GM23338 (cell line): ENCODE measurements at regions not wholly inside any gene's neighbourhood (a gene's known extent, or its start where the extent isn't known, plus 50 kb on each side); places are given as distances from the start of the nearest gene placed in this dataset.

Experiments
- ATAC-seq: fragments of 200-7000 bp; cut with Tn5 transposase; 3 replicates; pipeline ENCODE4 v1.9.1; 2020
- DNase-seq: peaks from one replicate; pipeline ENCODE4 v3.0.0-alpha.2; 2015; ENCODE audit warnings: low spot score
- H2AFZ ChIP-seq: fragments of 200-600 bp; sonication (generic); 2 replicates; pipeline ENCODE4 v1.8.0; 2016; ENCODE audit warnings: antibody characterized with exemption, mild to moderate bottlenecking, moderate library complexity
- H3F3A ChIP-seq: fragments of 200-600 bp; sonication (generic); replicated peaks from 2 replicates; pipeline ENCODE4 v1.8.0; 2017; ENCODE audit warnings: antibody characterized with exemption, mixed run types, low read depth
- H3K27ac ChIP-seq: fragments of 200-600 bp; sonication (generic); 2 replicates; pipeline ENCODE4 v1.6.1; 2016; ENCODE audit warnings: low read depth
- H3K27me3 ChIP-seq: fragments of 200-600 bp; sonication (generic); 2 replicates; pipeline ENCODE4 v1.8.0; 2016; ENCODE audit warnings: mild to moderate bottlenecking, mixed run types, moderate library complexity; ENCODE audit not compliant: insufficient read depth
- H3K36me3 ChIP-seq: fragments of 200-600 bp; sonication (generic); 2 replicates; pipeline ENCODE4 v1.8.0; 2016; ENCODE audit warnings: mild to moderate bottlenecking; ENCODE audit not compliant: insufficient read depth
- H3K4me1 ChIP-seq: fragments of 200-600 bp; sonication (generic); 2 replicates; pipeline ENCODE4 v1.8.0; 2016; ENCODE audit warnings: mild to moderate bottlenecking, moderate library complexity; ENCODE audit not compliant: insufficient read depth
- H3K4me2 ChIP-seq: fragments of 200-600 bp; sonication (generic); 2 replicates; pipeline ENCODE4 v1.7.1; 2017; ENCODE audit warnings: mixed run types
- H3K4me3 ChIP-seq: fragments of 200-600 bp; sonication (generic); 2 replicates; pipeline ENCODE4 v1.6.1; 2016; ENCODE audit warnings: mixed run types
- H3K79me2 ChIP-seq: fragments of 200-600 bp; sonication (generic); replicated peaks from 2 replicates; pipeline ENCODE4 v1.8.0; 2017; ENCODE audit warnings: mild to moderate bottlenecking; ENCODE audit not compliant: insufficient read depth
- H3K9me2 ChIP-seq: fragments of 200-600 bp; sonication (generic); 2 replicates; pipeline ENCODE4 v1.8.0; 2017; ENCODE audit not compliant: insufficient read depth
- H4K20me1 ChIP-seq: fragments of 200-600 bp; sonication (generic); replicated peaks from 2 replicates; pipeline ENCODE4 v1.8.0; 2017; ENCODE audit warnings: mild to moderate bottlenecking; ENCODE audit not compliant: insufficient read depth
- H3K27ac Mint-ChIP-seq: 2 replicates; pipeline ENCODE4 v1.8.0; 2020; ENCODE audit warnings: inconsistent platforms, mild to moderate bottlenecking, moderate library complexity, mixed read lengths
- H3K27me3 Mint-ChIP-seq: 3 replicates; pipeline ENCODE4 v1.8.0; 2022; ENCODE audit warnings: low read depth, mild to moderate bottlenecking, moderate library complexity, mixed read lengths, inconsistent platforms; ENCODE audit not compliant: insufficient read depth, poor library complexity
- H3K36me3 Mint-ChIP-seq: 3 replicates; pipeline ENCODE4 v1.8.0; 2021; ENCODE audit warnings: low read depth, mild to moderate bottlenecking, inconsistent platforms, moderate library complexity, mixed read lengths
- H3K4me1 Mint-ChIP-seq: 3 replicates; pipeline ENCODE4 v1.8.0; 2020; ENCODE audit warnings: mild to moderate bottlenecking, inconsistent platforms, mixed read lengths
- H3K4me3 Mint-ChIP-seq: 3 replicates; pipeline ENCODE4 v1.8.0; 2021; ENCODE audit warnings: moderate library complexity, mild to moderate bottlenecking, inconsistent platforms, mixed read lengths
- H3K9me3 Mint-ChIP-seq: 3 replicates; pipeline ENCODE4 v1.8.0; 2020; ENCODE audit warnings: moderate library complexity, mild to moderate bottlenecking, inconsistent platforms, mixed read lengths
- CREB1 ChIP-seq: fragments of 250-450 bp; sonication (Bioruptor Pico); IDR thresholded peaks from 2 replicates; pipeline ENCODE4 v1.5.0; 2020; ENCODE audit warnings: low read depth, mild to moderate bottlenecking, moderate library complexity
- EZH2 ChIP-seq: fragments of 200-600 bp; sonication (generic); IDR thresholded peaks from one replicate; pipeline ENCODE4 v1.8.0; 2017; ENCODE audit warnings: antibody characterized with exemption, mild to moderate bottlenecking, low read depth; ENCODE audit not compliant: unreplicated experiment
- EZH2phosphoT487 ChIP-seq: fragments of 200-600 bp; sonication (generic); IDR thresholded peaks from one replicate; pipeline ENCODE4 v1.8.1; 2018; ENCODE audit warnings: antibody characterized with exemption; ENCODE audit not compliant: unreplicated experiment
- JUNB ChIP-seq: IDR thresholded peaks from one replicate; pipeline ENCODE4 v1.6.1; 2016; ENCODE audit warnings: antibody characterized with exemption; ENCODE audit not compliant: unreplicated experiment
- NANOG ChIP-seq: IDR thresholded peaks from 2 replicates; pipeline ENCODE4 v1.6.1; 2016; ENCODE audit warnings: antibody characterized with exemption, borderline replicate concordance
- POLR2AphosphoS5 ChIP-seq: IDR thresholded peaks from 2 replicates; pipeline ENCODE4 v1.6.1; 2016; ENCODE audit warnings: antibody characterized with exemption, low read depth
- STAT1 ChIP-seq: IDR thresholded peaks from one replicate; pipeline ENCODE4 v1.6.1; 2016; ENCODE audit warnings: antibody characterized with exemption; ENCODE audit not compliant: unreplicated experiment
- ZNF114 ChIP-seq: fragments of 250-450 bp; sonication (Bioruptor Pico); IDR thresholded peaks from 2 replicates; pipeline ENCODE4 v1.5.0; 2020; ENCODE audit warnings: mild to moderate bottlenecking, moderate library complexity
- ZNF331 ChIP-seq: fragments of 250-450 bp; sonication (Bioruptor Pico); IDR thresholded peaks from 2 replicates; pipeline ENCODE4 v1.5.0; 2020; ENCODE audit warnings: low read depth, mild to moderate bottlenecking, moderate library complexity
- TF ChIP-seq, protein P1 (sequence below): IDR thresholded peaks from one replicate; pipeline ENCODE4 v1.6.1; 2018; ENCODE audit warnings: antibody characterized with exemption; ENCODE audit not compliant: unreplicated experiment
- TF ChIP-seq, protein P2 (sequence below): IDR thresholded peaks from 2 replicates; pipeline ENCODE4 v1.6.1; 2016; ENCODE audit warnings: antibody characterized with exemption
- TF ChIP-seq, protein P3 (sequence below), 2 experiments: fragments of 200-600 bp in 1 of 2; sonication (generic) in 1 of 2; conservative IDR thresholded peaks; 2 replicates each; pipeline versions ENCODE4 v1.5.1 to v1.6.1; 2016 to 2017; ENCODE audit warnings: antibody characterized with exemption in 2 of 2, low read depth in 2 of 2, mild to moderate bottlenecking in 2 of 2, moderate library complexity in 1 of 2

DNA sequence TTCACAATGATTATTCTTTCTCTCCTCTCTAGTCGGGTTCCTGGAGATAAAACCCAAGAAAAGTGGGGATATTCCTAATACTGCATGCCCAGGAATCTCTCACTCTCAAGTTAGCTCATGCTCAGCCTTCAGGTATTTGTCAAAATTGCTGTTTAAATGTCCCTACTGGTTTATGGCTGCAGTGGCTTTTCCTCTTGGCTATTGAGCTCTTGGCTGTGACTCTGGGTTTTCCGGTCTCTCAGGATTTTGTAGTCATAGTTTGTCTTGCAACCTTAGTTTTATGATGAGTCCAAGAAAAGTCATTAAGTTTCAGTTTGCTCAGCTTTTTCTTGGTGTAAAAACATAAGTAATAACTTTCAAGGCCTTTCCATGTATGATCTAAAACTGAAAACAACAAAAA lies 820.7 kb upstream of the HS6ST1 start:
- H3K36me3 Mint-ChIP-seq: no peaks in the 10 kb centered on the region
- Histone ChIP-seq H3K36me3 (no peaks in the 10 kb centered on the region), H3K4me1 (no peaks in the 10 kb centered on the region), H3K27ac (no peak overlapping the region), H3K79me2 (no peaks in the 10 kb centered on the region), H3K27me3 (no peaks in the 10 kb centered on the region), H3F3A (no peaks in the 10 kb centered on the region), H4K20me1 (no peaks in the 10 kb centered on the region), H3K4me3 (no peak overlapping the region), H3K4me2 (no peak overlapping the region), H3K9me2 (no peaks in the 10 kb centered on the region), H2AFZ (no peak overlapping the region)
- no peaks in the 10 kb centered on the region for H3K4me1 Mint-ChIP-seq
- ATAC-seq: no peak
- TF ChIP-seq CREB1 (CRISPR knock-in tag): no peak
- TF ChIP-seq EZH2: no peak
- TF ChIP-seq NANOG: no peak
- TF ChIP-seq, protein P1, sequence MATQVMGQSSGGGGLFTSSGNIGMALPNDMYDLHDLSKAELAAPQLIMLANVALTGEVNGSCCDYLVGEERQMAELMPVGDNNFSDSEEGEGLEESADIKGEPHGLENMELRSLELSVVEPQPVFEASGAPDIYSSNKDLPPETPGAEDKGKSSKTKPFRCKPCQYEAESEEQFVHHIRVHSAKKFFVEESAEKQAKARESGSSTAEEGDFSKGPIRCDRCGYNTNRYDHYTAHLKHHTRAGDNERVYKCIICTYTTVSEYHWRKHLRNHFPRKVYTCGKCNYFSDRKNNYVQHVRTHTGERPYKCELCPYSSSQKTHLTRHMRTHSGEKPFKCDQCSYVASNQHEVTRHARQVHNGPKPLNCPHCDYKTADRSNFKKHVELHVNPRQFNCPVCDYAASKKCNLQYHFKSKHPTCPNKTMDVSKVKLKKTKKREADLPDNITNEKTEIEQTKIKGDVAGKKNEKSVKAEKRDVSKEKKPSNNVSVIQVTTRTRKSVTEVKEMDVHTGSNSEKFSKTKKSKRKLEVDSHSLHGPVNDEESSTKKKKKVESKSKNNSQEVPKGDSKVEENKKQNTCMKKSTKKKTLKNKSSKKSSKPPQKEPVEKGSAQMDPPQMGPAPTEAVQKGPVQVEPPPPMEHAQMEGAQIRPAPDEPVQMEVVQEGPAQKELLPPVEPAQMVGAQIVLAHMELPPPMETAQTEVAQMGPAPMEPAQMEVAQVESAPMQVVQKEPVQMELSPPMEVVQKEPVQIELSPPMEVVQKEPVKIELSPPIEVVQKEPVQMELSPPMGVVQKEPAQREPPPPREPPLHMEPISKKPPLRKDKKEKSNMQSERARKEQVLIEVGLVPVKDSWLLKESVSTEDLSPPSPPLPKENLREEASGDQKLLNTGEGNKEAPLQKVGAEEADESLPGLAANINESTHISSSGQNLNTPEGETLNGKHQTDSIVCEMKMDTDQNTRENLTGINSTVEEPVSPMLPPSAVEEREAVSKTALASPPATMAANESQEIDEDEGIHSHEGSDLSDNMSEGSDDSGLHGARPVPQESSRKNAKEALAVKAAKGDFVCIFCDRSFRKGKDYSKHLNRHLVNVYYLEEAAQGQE: no peak
- TF ChIP-seq, protein P2, sequence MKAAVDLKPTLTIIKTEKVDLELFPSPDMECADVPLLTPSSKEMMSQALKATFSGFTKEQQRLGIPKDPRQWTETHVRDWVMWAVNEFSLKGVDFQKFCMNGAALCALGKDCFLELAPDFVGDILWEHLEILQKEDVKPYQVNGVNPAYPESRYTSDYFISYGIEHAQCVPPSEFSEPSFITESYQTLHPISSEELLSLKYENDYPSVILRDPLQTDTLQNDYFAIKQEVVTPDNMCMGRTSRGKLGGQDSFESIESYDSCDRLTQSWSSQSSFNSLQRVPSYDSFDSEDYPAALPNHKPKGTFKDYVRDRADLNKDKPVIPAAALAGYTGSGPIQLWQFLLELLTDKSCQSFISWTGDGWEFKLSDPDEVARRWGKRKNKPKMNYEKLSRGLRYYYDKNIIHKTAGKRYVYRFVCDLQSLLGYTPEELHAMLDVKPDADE: no peak
- TF ChIP-seq ZNF331 (CRISPR knock-in tag): no peak
- TF ChIP-seq JUNB: no peak
- TF ChIP-seq, protein P3, sequence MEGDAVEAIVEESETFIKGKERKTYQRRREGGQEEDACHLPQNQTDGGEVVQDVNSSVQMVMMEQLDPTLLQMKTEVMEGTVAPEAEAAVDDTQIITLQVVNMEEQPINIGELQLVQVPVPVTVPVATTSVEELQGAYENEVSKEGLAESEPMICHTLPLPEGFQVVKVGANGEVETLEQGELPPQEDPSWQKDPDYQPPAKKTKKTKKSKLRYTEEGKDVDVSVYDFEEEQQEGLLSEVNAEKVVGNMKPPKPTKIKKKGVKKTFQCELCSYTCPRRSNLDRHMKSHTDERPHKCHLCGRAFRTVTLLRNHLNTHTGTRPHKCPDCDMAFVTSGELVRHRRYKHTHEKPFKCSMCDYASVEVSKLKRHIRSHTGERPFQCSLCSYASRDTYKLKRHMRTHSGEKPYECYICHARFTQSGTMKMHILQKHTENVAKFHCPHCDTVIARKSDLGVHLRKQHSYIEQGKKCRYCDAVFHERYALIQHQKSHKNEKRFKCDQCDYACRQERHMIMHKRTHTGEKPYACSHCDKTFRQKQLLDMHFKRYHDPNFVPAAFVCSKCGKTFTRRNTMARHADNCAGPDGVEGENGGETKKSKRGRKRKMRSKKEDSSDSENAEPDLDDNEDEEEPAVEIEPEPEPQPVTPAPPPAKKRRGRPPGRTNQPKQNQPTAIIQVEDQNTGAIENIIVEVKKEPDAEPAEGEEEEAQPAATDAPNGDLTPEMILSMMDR (conservative IDR thresholded peaks at IDR 0.05; ENCODE audit: low read depth in 2 of 2): no peak
- no peak overlapping the region for H3K4me3 Mint-ChIP-seq
- no peak overlapping the region for H3K27ac Mint-ChIP-seq
- H3K27me3 Mint-ChIP-seq: peaks cover 2% of the 10 kb centered on the region
- H3K9me3 Mint-ChIP-seq: no peaks in the 10 kb centered on the region
- DNase-seq: no peak

DNA sequence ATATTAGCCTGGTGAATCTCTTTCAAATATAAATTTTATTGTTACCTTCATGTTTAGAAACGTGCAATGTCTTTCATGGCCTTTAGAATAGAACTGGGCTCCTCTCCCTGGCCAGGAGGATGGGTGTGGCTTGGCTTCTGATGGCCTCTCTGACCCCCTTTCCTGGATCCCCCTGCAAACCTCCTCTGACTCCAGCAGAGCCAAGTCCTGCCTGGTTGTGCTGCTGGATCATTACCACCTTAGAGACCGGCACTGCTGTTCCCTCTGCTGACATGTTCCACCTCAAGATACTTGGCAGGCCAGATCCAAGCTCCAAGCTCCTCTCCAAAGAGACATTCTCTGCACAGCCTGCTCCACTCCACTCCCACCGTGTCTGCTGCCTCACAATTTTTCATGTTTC lies 823.8 kb upstream of the HS6ST1 start:
- no peak overlapping the region for H3K27ac Mint-ChIP-seq
- no peaks in the 10 kb centered on the region for H3K9me3 Mint-ChIP-seq
- no peaks in the 10 kb centered on the region for H3K79me2 ChIP-seq
- H3K4me3 ChIP-seq: no peak overlapping the region
- no peaks in the 10 kb centered on the region for H3K9me2 ChIP-seq
- H3K4me1 ChIP-seq: no peaks in the 10 kb centered on the region
- no peak overlapping the region for H3K4me2 ChIP-seq
- no peak overlapping the region for H3K27ac ChIP-seq
- DNase-seq (no peak), ATAC-seq (no peak)
- no peak overlapping the region for H3K4me3 Mint-ChIP-seq
- 0 out of 2 replicates have a peak overlapping the region, but pooled peaks have one; percentile 14 for H2AFZ ChIP-seq
- H4K20me1 ChIP-seq: no peaks in the 10 kb centered on the region
- H3F3A ChIP-seq: no peaks in the 10 kb centered on the region
- no peaks in the 10 kb centered on the region for H3K27me3 ChIP-seq
- H3K4me1 Mint-ChIP-seq: no peaks in the 10 kb centered on the region
- no peaks in the 10 kb centered on the region for H3K36me3 ChIP-seq
- H3K36me3 Mint-ChIP-seq: no peaks in the 10 kb centered on the region
- peaks cover 2% of the 10 kb centered on the region for H3K27me3 Mint-ChIP-seq
- TF ChIP-seq NANOG: no peak
- TF ChIP-seq STAT1: no peak
- no peak for TF ChIP-seq POLR2AphosphoS5
- TF ChIP-seq, protein P3 (conservative IDR thresholded peaks at IDR 0.05; ENCODE audit: low read depth in 2 of 2): no peak
- TF ChIP-seq, protein P2: no peak
- no peak for TF ChIP-seq EZH2phosphoT487
- no peak for TF ChIP-seq CREB1 (CRISPR knock-in tag)
- TF ChIP-seq ZNF114 (CRISPR knock-in tag): no peak
- no peak for TF ChIP-seq JUNB
